ENCODE measurements at regions not wholly inside any gene's neighbourhood (a gene's known extent, or its start where the extent isn't known, plus 50 kb on each side); places are given as distances from the start of the nearest gene placed in this dataset.

- TF ChIP-seq CTCF (conservative IDR thresholded peaks at IDR 0.05; ENCODE audit: low read depth, low read length): no peak
- no peak for TF ChIP-seq EZH2 (IDR thresholded peaks at IDR 0.05; ENCODE audit: borderline replicate concordance, low read depth, low read length, poor library complexity, severe bottlenecking)
Measured at GRCh38 chr7:25559581-25560367, 331.5 kb upstream of the NPVF start.
